ENCODE measurements at regions not wholly inside any gene's neighbourhood (a gene's known extent, or its start where the extent isn't known, plus 50 kb on each side); places are given as distances from the start of the nearest gene placed in this dataset.

- H3K9me3 ChIP-seq = no peaks in the 10 kb centered on the region
- H3K36me3 ChIP-seq = no peaks in the 10 kb centered on the region
- no peak overlapping the region for H3K4me3 ChIP-seq
- H3K27ac ChIP-seq = no peak overlapping the region
- no peaks in the 10 kb centered on the region for H3K4me1 ChIP-seq
- DNase-seq (ENCODE audit: low spot score in 2 of 2) = no peak
- intact Hi-C loops (cut with DNase I) = no loop called here
- H3K27me3 ChIP-seq = no peaks in the 10 kb centered on the region
- TF ChIP-seq CTCF (IDR thresholded peaks at IDR 0.05) = no peak
These were observed 103.1 kb downstream of the TLE3 start for GRCh38 chr15:69994429-69995205.

- DNase-seq (ENCODE audit: low spot score in 2 of 2) = no peak
- no peak for TF ChIP-seq CTCF (IDR thresholded peaks at IDR 0.05)
- intact Hi-C loops (cut with DNase I) = no loop called here
These were observed 101.2 kb downstream of the TLE3 start for GRCh38 chr15:69996321-69997160.

GRCh38 chr15:69997161-69997485, 100.6 kb downstream of the TLE3 start:
- H3K27me3 ChIP-seq = no peaks in the 10 kb centered on the region
- no peak for TF ChIP-seq CTCF (IDR thresholded peaks at IDR 0.05)
- H3K4me3 ChIP-seq = no peak overlapping the region
- DNase-seq (ENCODE audit: low spot score in 2 of 2) = no peak
- no peaks in the 10 kb centered on the region for H3K36me3 ChIP-seq
- H3K9me3 ChIP-seq = no peaks in the 10 kb centered on the region
- no peaks in the 10 kb centered on the region for H3K4me1 ChIP-seq
- no peak overlapping the region for H3K27ac ChIP-seq
- intact Hi-C loops (cut with DNase I) = no loop called here

More at GRCh38 chr15:69996321-69997160, 101.2 kb downstream of the TLE3 start:
- no peak overlapping the region for H3K4me3 ChIP-seq
- no peaks in the 10 kb centered on the region for H3K27me3 ChIP-seq
- no peaks in the 10 kb centered on the region for H3K36me3 ChIP-seq
- H3K4me1 ChIP-seq = no peaks in the 10 kb centered on the region
- H3K9me3 ChIP-seq = no peaks in the 10 kb centered on the region
- no peak overlapping the region for H3K27ac ChIP-seq
